WI38 (cell line): ENCODE measurements at regions not wholly inside any gene's neighbourhood (a gene's known extent, or its start where the extent isn't known, plus 50 kb on each side); places are given as distances from the start of the nearest gene placed in this dataset.

Experiments used
- H3K4me3 ChIP-seq: 2 replicates; pipeline ENCODE4 v1.5.1; 2011; ENCODE audit warnings: low read depth, mild to moderate bottlenecking, control low read depth, low read length
- CTCF ChIP-seq: IDR thresholded peaks from 2 replicates; pipeline ENCODE4 v1.5.1; 2012; ENCODE audit warnings: low read depth, mild to moderate bottlenecking, control low read depth, low read length

GRCh38 chr1:4977701-4978100, 323.3 kb downstream of the AJAP1 start:
- TF ChIP-seq CTCF: no peak
- no peak overlapping the region for H3K4me3 ChIP-seq

- TF ChIP-seq CTCF: no peak
- no peak overlapping the region for H3K4me3 ChIP-seq
These were observed 322.5 kb downstream of the AJAP1 start for GRCh38 chr1:4976859-4977440.

- TF ChIP-seq CTCF: no peak
- H3K4me3 ChIP-seq: no peak overlapping the region
These were observed 321.4 kb downstream of the AJAP1 start for GRCh38 chr1:4975856-4976255.

- H3K4me3 ChIP-seq: no peak overlapping the region
- no peak for TF ChIP-seq CTCF
These were observed 320.7 kb downstream of the AJAP1 start for GRCh38 chr1:4974981-4975685.

- no peak overlapping the region for H3K4me3 ChIP-seq
- no peak for TF ChIP-seq CTCF
These were observed 318.9 kb downstream of the AJAP1 start for GRCh38 chr1:4973341-4973740.

GRCh38 chr1:4972761-4973320, 318.4 kb downstream of the AJAP1 start:
- no peak overlapping the region for H3K4me3 ChIP-seq
- TF ChIP-seq CTCF: no peak

GRCh38 chr1:4971666-4972065, 317.3 kb downstream of the AJAP1 start:
- no peak overlapping the region for H3K4me3 ChIP-seq
- TF ChIP-seq CTCF: no peak
